Gastroesophageal sphincter (tissue), 3 donors: ENCODE measurements at regions not wholly inside any gene's neighbourhood (a gene's known extent, or its start where the extent isn't known, plus 50 kb on each side); places are given as distances from the start of the nearest gene placed in this dataset.
"Not testable (repeated sequence)": the region's sequence is repeated elsewhere in the genome, so short reads cannot be mapped to it uniquely, and the experiment has no call there.

Experiments used
- CTCF ChIP-seq, 4 experiments: fragments of 200-600 bp in 2 of 4; fragments of 450-650 bp in 2 of 4; sonication (generic) in 1 of 4; IDR thresholded peaks; one replicate each; pipeline ENCODE4 v1.5.1; 2017 to 2019; ENCODE audit warnings: antibody characterized with exemption in 4 of 4, mild to moderate bottlenecking in 2 of 4, moderate library complexity in 2 of 4
- EP300 ChIP-seq: sonication (generic); formaldehyde crosslinking; IDR thresholded peaks from one replicate; pipeline ENCODE4 v1.6.1; 2017; ENCODE audit warnings: antibody characterized with exemption, mild to moderate bottlenecking
- POLR2AphosphoS5 ChIP-seq: sonication (generic); formaldehyde crosslinking; IDR thresholded peaks from one replicate; pipeline ENCODE4 v1.6.1; 2017; ENCODE audit warnings: antibody characterized with exemption

- TF ChIP-seq CTCF (IDR thresholded peaks at IDR 0.05); EP300; POLR2AphosphoS5: not testable (repeated sequence)
Observed at GRCh38 chr3:151587659-151588058, 126.8 kb upstream of the IGSF10 start.
